Omental fat pad (tissue), 3 donors: ENCODE measurements at regions not wholly inside any gene's neighbourhood (a gene's known extent, or its start where the extent isn't known, plus 50 kb on each side); places are given as distances from the start of the nearest gene placed in this dataset.
"Not testable (repeated sequence)": the region's sequence is repeated elsewhere in the genome, so short reads cannot be mapped to it uniquely, and the experiment has no call there.

Experiments used
- ATAC-seq: fragments of 150-250 bp; one replicate; pipeline ENCODE4 v1.9.1; 2016; ENCODE audit warnings: mild to moderate bottlenecking, moderate library complexity; ENCODE audit not compliant: low FRiP score
- DNase-seq: peaks from one replicate; pipeline ENCODE4 v3.0.0-alpha.2; 2019; ENCODE audit warnings: low spot score
- TF ChIP-seq, protein P1 (sequence below), 3 donors: fragments of 450-650 bp; IDR thresholded peaks; one replicate each; pipeline ENCODE4 v1.5.1; 2016 to 2017; ENCODE audit warnings: antibody characterized with exemption in 3 of 3, mild to moderate bottlenecking in 3 of 3, moderate library complexity in 2 of 3

GRCh38 chr6:147999001-147999540 is 343.6 kb upstream of the SASH1 start:
- DNase-seq (no peak), ATAC-seq (no peak)
- TF ChIP-seq, protein P1, sequence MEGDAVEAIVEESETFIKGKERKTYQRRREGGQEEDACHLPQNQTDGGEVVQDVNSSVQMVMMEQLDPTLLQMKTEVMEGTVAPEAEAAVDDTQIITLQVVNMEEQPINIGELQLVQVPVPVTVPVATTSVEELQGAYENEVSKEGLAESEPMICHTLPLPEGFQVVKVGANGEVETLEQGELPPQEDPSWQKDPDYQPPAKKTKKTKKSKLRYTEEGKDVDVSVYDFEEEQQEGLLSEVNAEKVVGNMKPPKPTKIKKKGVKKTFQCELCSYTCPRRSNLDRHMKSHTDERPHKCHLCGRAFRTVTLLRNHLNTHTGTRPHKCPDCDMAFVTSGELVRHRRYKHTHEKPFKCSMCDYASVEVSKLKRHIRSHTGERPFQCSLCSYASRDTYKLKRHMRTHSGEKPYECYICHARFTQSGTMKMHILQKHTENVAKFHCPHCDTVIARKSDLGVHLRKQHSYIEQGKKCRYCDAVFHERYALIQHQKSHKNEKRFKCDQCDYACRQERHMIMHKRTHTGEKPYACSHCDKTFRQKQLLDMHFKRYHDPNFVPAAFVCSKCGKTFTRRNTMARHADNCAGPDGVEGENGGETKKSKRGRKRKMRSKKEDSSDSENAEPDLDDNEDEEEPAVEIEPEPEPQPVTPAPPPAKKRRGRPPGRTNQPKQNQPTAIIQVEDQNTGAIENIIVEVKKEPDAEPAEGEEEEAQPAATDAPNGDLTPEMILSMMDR (IDR thresholded peaks at IDR 0.05): no peak

- DNase-seq (no peak), ATAC-seq (no peak)
- TF ChIP-seq, protein P1 (IDR thresholded peaks at IDR 0.05): no peak
Observed at GRCh38 chr6:148001844-148002642, 340.6 kb upstream of the SASH1 start.

GRCh38 chr6:148004651-148005050 is 338.0 kb upstream of the SASH1 start:
- DNase-seq: no peak
- no peak for ATAC-seq
- TF ChIP-seq, protein P1 (IDR thresholded peaks at IDR 0.05): no peak

GRCh38 chr6:148005806-148006205 is 336.8 kb upstream of the SASH1 start:
- TF ChIP-seq, protein P1 (IDR thresholded peaks at IDR 0.05): no peak
- no peak for ATAC-seq
- DNase-seq: no peak

DNA sequence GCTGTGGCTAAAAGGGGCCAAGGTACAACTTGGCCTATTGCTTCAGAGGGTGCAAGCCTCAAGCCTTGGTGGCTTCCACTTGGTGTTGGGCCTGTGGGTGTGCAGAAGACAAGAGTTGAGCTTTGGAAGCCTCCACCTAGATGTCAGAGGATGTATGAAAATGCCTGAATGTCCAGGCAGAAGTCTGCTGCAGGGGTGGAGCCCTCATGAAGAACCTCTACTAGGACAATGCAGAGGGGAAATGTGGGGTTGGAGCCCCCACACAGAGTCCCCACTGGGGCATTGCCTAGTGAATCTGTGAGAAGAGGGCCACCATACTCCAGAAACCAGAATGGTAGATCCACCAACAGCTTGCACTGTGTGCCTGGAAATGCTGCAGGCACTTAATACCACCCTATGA is 332.1 kb upstream of the SASH1 start:
- DNase-seq, ATAC-seq: not testable (repeated sequence)

DNA sequence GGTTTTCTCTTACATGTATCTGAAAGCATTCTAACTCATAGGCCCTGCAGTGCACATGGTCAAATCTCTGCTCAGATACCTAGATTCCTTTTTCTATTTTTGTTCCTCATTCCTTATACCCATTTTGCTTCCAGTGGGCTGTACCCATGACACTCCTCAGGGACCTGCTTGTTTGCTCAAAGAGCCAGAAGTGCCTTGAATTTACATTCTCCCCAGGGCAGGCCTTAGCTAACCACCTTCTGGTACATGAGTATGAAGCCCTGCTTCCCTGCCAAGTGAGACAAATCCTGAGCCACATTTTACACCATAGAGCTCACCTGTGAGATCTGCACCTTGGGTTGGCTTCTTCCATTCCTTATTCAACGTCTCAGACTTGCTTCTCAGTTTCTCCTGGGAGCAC is 326.6 kb upstream of the SASH1 start:
- no peak for DNase-seq
- ATAC-seq: no peak

GRCh38 chr6:148021165-148021564 is 321.5 kb upstream of the SASH1 start:
- ATAC-seq: no peak
- DNase-seq: no peak

More for the DNA sequence above, 326.6 kb upstream of the SASH1 start:
- TF ChIP-seq, protein P1 (IDR thresholded peaks at IDR 0.05): no peak

More at GRCh38 chr6:148021165-148021564, 321.5 kb upstream of the SASH1 start:
- TF ChIP-seq, protein P1 (IDR thresholded peaks at IDR 0.05): no peak
